ENCODE measurements at regions not wholly inside any gene's neighbourhood (a gene's known extent, or its start where the extent isn't known, plus 50 kb on each side); places are given as distances from the start of the nearest gene placed in this dataset.
A peak's percentile ranks its signal among the peaks of the same experiment; 100 is the strongest.
"Not testable (repeated sequence)": the region's sequence is repeated elsewhere in the genome, so short reads cannot be mapped to it uniquely, and the experiment has no call there.

GRCh38 chrX:129361576-129361975 lies 161.7 kb downstream of the SMARCA1 start:
- no peak for DNase-seq

GRCh38 chrX:129360175-129360574 lies 163.1 kb downstream of the SMARCA1 start:
- DNase-seq: peak; percentile 22

- no peak for DNase-seq
Measured at GRCh38 chrX:129359269-129359668, 164.0 kb downstream of the SMARCA1 start.

GRCh38 chrX:129357428-129357827 lies 165.9 kb downstream of the SMARCA1 start:
- not testable (repeated sequence) for DNase-seq

- no peak for DNase-seq
Measured at GRCh38 chrX:129347291-129347690, 176.0 kb downstream of the SMARCA1 start.

GRCh38 chrX:129346574-129346973 lies 176.7 kb downstream of the SMARCA1 start:
- no peak for DNase-seq

- DNase-seq: not testable (repeated sequence)
Measured at GRCh38 chrX:129337264-129337663, 186.0 kb downstream of the SMARCA1 start.

GRCh38 chrX:129323115-129323514 lies 200.2 kb downstream of the SMARCA1 start:
- DNase-seq: no peak

GRCh38 chrX:129318375-129318774 lies 204.9 kb downstream of the SMARCA1 start:
- DNase-seq: no peak

- no peak for DNase-seq
Measured at GRCh38 chrX:129316461-129316860, 206.8 kb downstream of the SMARCA1 start.

- no peak for DNase-seq
Measured at GRCh38 chrX:129310000-129310399, 213.3 kb downstream of the SMARCA1 start.

- no peak for DNase-seq
Measured at GRCh38 chrX:129262912-129263311, 260.4 kb downstream of the SMARCA1 start.

- DNase-seq: not testable (repeated sequence)
Measured at GRCh38 chrX:129255516-129255915, 267.8 kb downstream of the SMARCA1 start.

- DNase-seq: no peak
Measured at GRCh38 chrX:129249563-129249962, 273.7 kb downstream of the SMARCA1 start.

GRCh38 chrX:129247642-129248041 lies 275.6 kb downstream of the SMARCA1 start:
- no peak for DNase-seq

- DNase-seq: no peak
Measured at GRCh38 chrX:129239371-129239770, 283.9 kb downstream of the SMARCA1 start.

GRCh38 chrX:129238011-129238410 lies 285.3 kb downstream of the SMARCA1 start:
- no peak for DNase-seq

GRCh38 chrX:129235903-129236302 lies 287.4 kb downstream of the SMARCA1 start:
- no peak for DNase-seq

- no peak for DNase-seq
Measured at GRCh38 chrX:129233786-129234185, 289.5 kb downstream of the SMARCA1 start.

GRCh38 chrX:129230850-129231512 lies 292.3 kb downstream of the SMARCA1 start:
- DNase-seq: no peak

- DNase-seq: no peak
Measured at GRCh38 chrX:129230168-129230567, 293.1 kb downstream of the SMARCA1 start.

GRCh38 chrX:129227366-129227765 lies 295.9 kb downstream of the SMARCA1 start:
- no peak for DNase-seq

- DNase-seq: no peak
Measured at GRCh38 chrX:129193357-129193756, 329.9 kb downstream of the SMARCA1 start.

GRCh38 chrX:129188231-129188630 lies 335.1 kb downstream of the SMARCA1 start:
- DNase-seq: no peak

GRCh38 chrX:129176710-129177109 lies 346.6 kb downstream of the SMARCA1 start:
- DNase-seq: no peak

All from stimulated activated CD4-positive, alpha-beta T cell treated with anti-CD3 and anti-CD28 coated beads, Interleukin-4, amount 100 ng/mL, for 24 hours (primary cell).